AG04449 (cell line): ENCODE measurements at regions not wholly inside any gene's neighbourhood (a gene's known extent, or its start where the extent isn't known, plus 50 kb on each side); places are given as distances from the start of the nearest gene placed in this dataset.
"Not testable (repeated sequence)": the region's sequence is repeated elsewhere in the genome, so short reads cannot be mapped to it uniquely, and the experiment has no call there.

Experiments used
- CTCF ChIA-PET: fragments of 350-600 bp; formaldehyde crosslinking; extraction: SDS; loops from one replicate; lab custom pipeline; 2021; ENCODE audit warnings: antibody characterized with exemption; lab: Yijun Ruan, JAX
- POLR2A ChIA-PET: fragments of 400-600, 350-600 bp; formaldehyde crosslinking; extraction: SDS; loops from one replicate; lab custom pipeline; 2020; ENCODE audit warnings: antibody characterized with exemption, inconsistent platforms; lab: Yijun Ruan, JAX
- DNase-seq: peaks from one replicate; pipeline ENCODE4 v3.0.0-alpha.2; 2010; ENCODE audit warnings: low read depth, low spot score
- H3K4me3 ChIP-seq: 2 replicates; pipeline ENCODE4 v1.5.1; 2011; ENCODE audit warnings: low read depth, mild to moderate bottlenecking, control low read depth, low read length
- TF ChIP-seq, protein P1 (sequence below): IDR thresholded peaks from one replicate; pipeline ENCODE4 v1.5.1; 2011; ENCODE audit warnings: mild to moderate bottlenecking, moderate library complexity, low read length, control low read depth, inconsistent platforms; ENCODE audit not compliant: insufficient read depth; ENCODE audit errors: missing control alignments

GRCh38 chr3:59372346-59372745, 322.5 kb upstream of the CFAP20DC start:
- H3K4me3 ChIP-seq = no peak overlapping the region
- ChIA-PET POLR2A (no interaction called here), CTCF (no interaction called here)
- DNase-seq = no peak
- TF ChIP-seq, protein P1, sequence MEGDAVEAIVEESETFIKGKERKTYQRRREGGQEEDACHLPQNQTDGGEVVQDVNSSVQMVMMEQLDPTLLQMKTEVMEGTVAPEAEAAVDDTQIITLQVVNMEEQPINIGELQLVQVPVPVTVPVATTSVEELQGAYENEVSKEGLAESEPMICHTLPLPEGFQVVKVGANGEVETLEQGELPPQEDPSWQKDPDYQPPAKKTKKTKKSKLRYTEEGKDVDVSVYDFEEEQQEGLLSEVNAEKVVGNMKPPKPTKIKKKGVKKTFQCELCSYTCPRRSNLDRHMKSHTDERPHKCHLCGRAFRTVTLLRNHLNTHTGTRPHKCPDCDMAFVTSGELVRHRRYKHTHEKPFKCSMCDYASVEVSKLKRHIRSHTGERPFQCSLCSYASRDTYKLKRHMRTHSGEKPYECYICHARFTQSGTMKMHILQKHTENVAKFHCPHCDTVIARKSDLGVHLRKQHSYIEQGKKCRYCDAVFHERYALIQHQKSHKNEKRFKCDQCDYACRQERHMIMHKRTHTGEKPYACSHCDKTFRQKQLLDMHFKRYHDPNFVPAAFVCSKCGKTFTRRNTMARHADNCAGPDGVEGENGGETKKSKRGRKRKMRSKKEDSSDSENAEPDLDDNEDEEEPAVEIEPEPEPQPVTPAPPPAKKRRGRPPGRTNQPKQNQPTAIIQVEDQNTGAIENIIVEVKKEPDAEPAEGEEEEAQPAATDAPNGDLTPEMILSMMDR = no peak

DNA sequence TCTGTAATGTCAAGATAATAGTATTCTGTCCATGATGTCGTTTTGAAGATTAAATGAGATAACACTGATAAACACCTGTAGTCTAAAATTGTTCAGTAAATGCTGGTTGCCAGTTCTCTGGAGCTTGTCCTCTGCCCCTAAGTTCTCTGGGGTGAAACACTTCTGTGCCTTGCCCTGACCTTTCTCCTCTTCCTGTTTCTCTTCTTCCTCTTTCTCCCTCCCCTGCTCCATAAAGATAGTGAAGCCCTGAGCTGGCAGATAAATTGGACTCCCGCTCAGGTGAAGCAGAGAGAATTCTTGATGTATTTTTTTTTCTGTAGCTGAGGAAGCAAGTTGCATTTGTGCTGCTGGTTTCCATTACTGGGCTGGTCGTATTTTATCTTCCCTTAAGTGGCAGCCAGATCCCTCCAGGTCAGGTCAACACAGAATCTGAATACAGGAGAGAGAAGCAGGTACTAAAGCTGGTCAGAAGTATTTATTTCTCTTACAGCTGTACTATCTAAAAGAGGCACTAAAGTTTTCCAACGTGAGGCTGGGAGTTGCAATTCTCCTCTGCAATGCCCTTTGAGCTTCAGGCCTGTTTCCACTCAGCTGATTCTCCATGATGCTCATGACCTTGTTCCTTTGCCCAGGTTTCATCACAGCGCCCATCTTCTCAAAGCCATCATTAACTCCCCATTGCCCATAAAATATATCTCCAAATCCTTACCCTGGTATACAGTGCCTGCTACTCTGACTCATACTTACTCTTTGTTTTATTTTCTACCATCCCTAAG, 319.3 kb upstream of the CFAP20DC start:
- TF ChIP-seq, protein P1 = no peak
- DNase-seq = no peak
- CTCF ChIA-PET = interaction anchor here (1.2 kb wide), 1 partner anchor 8 kb away, joined by 3 read pairs; no protein-coding TSS in a partner anchor
- H3K4me3 ChIP-seq = no peak overlapping the region
- POLR2A ChIA-PET = no interaction called here

- no peak for DNase-seq
- ChIA-PET POLR2A (no interaction called here), CTCF (no interaction called here)
Measured at GRCh38 chr3:59367150-59367549, 317.3 kb upstream of the CFAP20DC start.

DNA sequence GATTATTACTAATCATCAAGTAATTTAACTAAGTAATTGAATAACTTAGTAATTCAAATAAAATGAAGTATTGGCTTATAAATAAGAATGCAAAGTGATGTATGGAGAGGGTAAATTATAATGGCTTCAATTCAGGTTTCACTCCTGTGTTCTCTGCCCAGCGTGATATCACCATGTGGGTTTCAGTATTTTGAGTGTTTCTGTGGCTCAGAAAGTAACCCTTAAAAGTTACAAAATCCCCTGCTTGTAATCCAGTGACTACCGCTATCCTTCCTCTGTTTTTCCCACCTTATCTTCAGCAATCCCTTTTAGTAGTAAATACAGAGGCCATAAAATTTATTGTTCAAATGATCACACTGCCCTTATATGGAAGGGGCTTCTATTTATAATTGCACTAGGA, 316.4 kb upstream of the CFAP20DC start:
- TF ChIP-seq, protein P1 = no peak
- H3K4me3 ChIP-seq = no peak overlapping the region
- CTCF ChIA-PET = no interaction called here
- no peak for DNase-seq
- POLR2A ChIA-PET = no interaction called here

More at GRCh38 chr3:59367150-59367549, 317.3 kb upstream of the CFAP20DC start:
- H3K4me3 ChIP-seq = no peak overlapping the region
- TF ChIP-seq, protein P1 = no peak

DNA sequence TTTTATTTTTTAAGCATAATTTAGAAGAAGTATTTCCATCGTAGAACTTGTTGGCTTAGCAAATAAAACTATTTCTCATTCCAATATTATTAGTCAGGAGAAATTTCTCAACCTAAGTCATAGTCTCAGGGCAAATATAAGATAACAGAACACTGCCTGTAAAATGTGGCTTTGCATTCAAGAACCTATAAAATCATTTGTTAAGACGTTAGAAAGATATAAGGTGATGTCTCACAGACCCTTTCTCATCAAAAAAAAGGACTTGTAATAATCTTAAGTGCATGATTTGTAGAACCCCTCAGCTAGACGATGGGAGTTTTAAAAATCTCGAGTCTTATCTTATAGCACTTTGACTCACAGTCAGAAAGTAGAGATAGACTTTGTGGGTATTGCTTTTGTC, 314.7 kb upstream of the CFAP20DC start:
- POLR2A ChIA-PET = no interaction called here
- peak; percentile 19 for DNase-seq
- TF ChIP-seq, protein P1 = no peak
- H3K4me3 ChIP-seq = no peak overlapping the region
- CTCF ChIA-PET = no interaction called here

GRCh38 chr3:59360312-59360711, 310.5 kb upstream of the CFAP20DC start:
- POLR2A ChIA-PET, DNase-seq, CTCF ChIA-PET, H3K4me3 ChIP-seq: not testable (repeated sequence)

DNA sequence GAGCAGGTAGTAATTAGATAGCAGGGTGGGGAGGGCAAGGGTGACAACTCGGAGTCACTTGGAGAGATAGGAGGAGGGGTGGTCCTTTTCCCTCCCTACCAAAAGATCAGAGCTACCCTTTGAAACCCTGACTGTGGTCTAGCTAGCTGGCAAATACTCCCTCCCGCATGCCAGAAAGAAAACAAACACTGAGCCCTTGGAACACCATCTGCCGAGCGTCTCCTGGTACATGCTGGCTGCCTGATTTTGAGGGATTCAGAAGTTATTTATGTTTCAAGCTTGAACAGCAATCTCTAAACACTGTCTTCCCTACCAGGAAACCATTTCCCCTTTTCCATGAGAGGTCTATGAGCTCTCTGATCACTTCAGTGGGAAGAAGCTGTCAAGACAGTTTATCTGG, 291.6 kb upstream of the CFAP20DC start:
- H3K4me3 ChIP-seq = no peak overlapping the region
- no peak for DNase-seq
- CTCF ChIA-PET = no interaction called here
- TF ChIP-seq, protein P1 = no peak
- POLR2A ChIA-PET = no interaction called here
